Endothelial cell of umbilical vein (primary cell): ENCODE measurements at regions not wholly inside any gene's neighbourhood (a gene's known extent, or its start where the extent isn't known, plus 50 kb on each side); places are given as distances from the start of the nearest gene placed in this dataset.

ENCODE experiments used
- EZH2 ChIP-seq: IDR thresholded peaks from 2 replicates; pipeline ENCODE4 v1.6.1; 2012; ENCODE audit warnings: borderline replicate concordance, low read depth, mild to moderate bottlenecking, moderate library complexity, low read length, inconsistent platforms; ENCODE audit not compliant: severe bottlenecking
- FOS ChIP-seq: IDR thresholded peaks from 2 replicates; pipeline ENCODE4 v1.6.1; 2011; ENCODE audit warnings: mild to moderate bottlenecking, low read length, moderate library complexity, borderline replicate concordance; ENCODE audit not compliant: insufficient read depth
- GATA2 ChIP-seq: IDR thresholded peaks from 2 replicates; pipeline ENCODE4 v1.7.0; 2011; ENCODE audit warnings: low read depth, mild to moderate bottlenecking, moderate library complexity, mixed read lengths, low read length; ENCODE audit not compliant: insufficient read length, insufficient read depth
- JUN ChIP-seq: IDR thresholded peaks from 2 replicates; pipeline ENCODE4 v1.6.1; 2011; ENCODE audit warnings: borderline replicate concordance, low read depth; ENCODE audit not compliant: insufficient read length, insufficient read depth
- MYC ChIP-seq: IDR thresholded peaks from one replicate; pipeline ENCODE4 v1.6.1; 2011; ENCODE audit warnings: mild to moderate bottlenecking, low read depth, low read length
- POLR2A ChIP-seq: IDR thresholded peaks from 2 replicates; pipeline ENCODE4 v1.6.1; 2012; ENCODE audit warnings: low read depth, mild to moderate bottlenecking, control low read depth, low read length
- POLR2AphosphoS5 ChIP-seq: IDR thresholded peaks from 2 replicates; pipeline ENCODE4 v1.6.1; 2012; ENCODE audit warnings: low read depth, mild to moderate bottlenecking, control low read depth, low read length, moderate library complexity; ENCODE audit not compliant: insufficient read depth
- TF ChIP-seq, protein P1 (sequence below), 2 donors: IDR thresholded peaks; 1 replicate in 1 of 2; 2 replicates in 1 of 2; pipeline ENCODE4 v1.5.1; 2011; ENCODE audit warnings: low read length in 2 of 2, mild to moderate bottlenecking in 2 of 2, moderate library complexity in 2 of 2, control low read depth in 1 of 2, inconsistent platforms in 1 of 2, low read depth in 1 of 2; ENCODE audit not compliant: insufficient read depth in 1 of 2; ENCODE audit errors: extremely low read depth in 1 of 2
- TF ChIP-seq, protein P2 (sequence below): IDR thresholded peaks from 2 replicates; pipeline ENCODE4 v1.6.1; 2011; ENCODE audit not compliant: insufficient read depth, insufficient read length

DNA sequence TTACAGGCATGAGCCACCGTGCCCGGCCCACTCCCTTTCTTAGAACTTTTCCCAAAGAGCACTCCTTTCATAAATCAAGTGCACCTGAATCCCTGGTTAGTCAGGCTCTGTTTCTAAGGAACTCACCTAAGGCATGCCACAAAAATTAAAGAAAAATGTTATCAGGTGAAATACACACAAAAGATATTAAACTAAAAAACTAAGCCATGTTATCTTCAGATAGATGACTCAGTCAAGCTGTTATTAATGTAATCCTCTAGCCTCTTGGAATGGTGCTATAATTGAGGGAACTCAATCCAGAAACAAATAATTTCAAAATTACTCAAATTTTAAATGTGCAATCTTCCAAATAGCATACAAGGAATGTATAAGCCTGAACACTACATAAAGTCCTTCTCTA is 83.0 kb downstream of the TENT5A start:
- no peak for TF ChIP-seq POLR2AphosphoS5
- TF ChIP-seq, protein P1, sequence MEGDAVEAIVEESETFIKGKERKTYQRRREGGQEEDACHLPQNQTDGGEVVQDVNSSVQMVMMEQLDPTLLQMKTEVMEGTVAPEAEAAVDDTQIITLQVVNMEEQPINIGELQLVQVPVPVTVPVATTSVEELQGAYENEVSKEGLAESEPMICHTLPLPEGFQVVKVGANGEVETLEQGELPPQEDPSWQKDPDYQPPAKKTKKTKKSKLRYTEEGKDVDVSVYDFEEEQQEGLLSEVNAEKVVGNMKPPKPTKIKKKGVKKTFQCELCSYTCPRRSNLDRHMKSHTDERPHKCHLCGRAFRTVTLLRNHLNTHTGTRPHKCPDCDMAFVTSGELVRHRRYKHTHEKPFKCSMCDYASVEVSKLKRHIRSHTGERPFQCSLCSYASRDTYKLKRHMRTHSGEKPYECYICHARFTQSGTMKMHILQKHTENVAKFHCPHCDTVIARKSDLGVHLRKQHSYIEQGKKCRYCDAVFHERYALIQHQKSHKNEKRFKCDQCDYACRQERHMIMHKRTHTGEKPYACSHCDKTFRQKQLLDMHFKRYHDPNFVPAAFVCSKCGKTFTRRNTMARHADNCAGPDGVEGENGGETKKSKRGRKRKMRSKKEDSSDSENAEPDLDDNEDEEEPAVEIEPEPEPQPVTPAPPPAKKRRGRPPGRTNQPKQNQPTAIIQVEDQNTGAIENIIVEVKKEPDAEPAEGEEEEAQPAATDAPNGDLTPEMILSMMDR (IDR thresholded peaks at IDR 0.05; ENCODE audit: extremely low read depth in 1 of 2, insufficient read depth in 1 of 2, low read depth in 1 of 2, low read length in 2 of 2), result no peak
- no peak for TF ChIP-seq EZH2
- TF ChIP-seq, protein P2, sequence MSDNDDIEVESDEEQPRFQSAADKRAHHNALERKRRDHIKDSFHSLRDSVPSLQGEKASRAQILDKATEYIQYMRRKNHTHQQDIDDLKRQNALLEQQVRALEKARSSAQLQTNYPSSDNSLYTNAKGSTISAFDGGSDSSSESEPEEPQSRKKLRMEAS, result no peak
- no peak for TF ChIP-seq POLR2A
- TF ChIP-seq MYC, result no peak
- TF ChIP-seq FOS, result no peak
- TF ChIP-seq GATA2, result no peak
- no peak for TF ChIP-seq JUN
